A549 (cell line): ENCODE measurements at regions not wholly inside any gene's neighbourhood (a gene's known extent, or its start where the extent isn't known, plus 50 kb on each side); places are given as distances from the start of the nearest gene placed in this dataset.

Source experiments
- BHLHE40 ChIP-seq: IDR thresholded peaks from 2 replicates; pipeline ENCODE4 v1.6.1; 2012; ENCODE audit warnings: low read depth, low read length, inconsistent platforms
- EHF ChIP-seq: fragments of 250-450 bp; sonication (Bioruptor Pico); IDR thresholded peaks from 2 replicates; pipeline ENCODE4 v1.5.0; 2020; ENCODE audit warnings: mild to moderate bottlenecking
- JUN ChIP-seq, 2 experiments: fragments of >200 bp; sonication (Bioruptor Twin); formaldehyde crosslinking; IDR thresholded peaks; 2 replicates in 1 of 2; 3 replicates in 1 of 2; pipeline ENCODE4 v1.6.1; 2016 to 2017
- MAFK ChIP-seq: fragments of 450-650 bp; IDR thresholded peaks from 2 replicates; pipeline ENCODE4 v1.6.1; 2014; ENCODE audit not compliant: partially characterized antibody
- MAZ ChIP-seq: fragments of 150-350 bp; IDR thresholded peaks from 2 replicates; pipeline ENCODE4 v1.6.1; 2014; ENCODE audit warnings: antibody characterized with exemption, low read depth, low read length, borderline replicate concordance
- POLR2A ChIP-seq: IDR thresholded peaks from 2 replicates; pipeline ENCODE4 v1.6.1; 2012; ENCODE audit warnings: mild to moderate bottlenecking, low read length
- ZNF302 ChIP-seq: fragments of 250-450 bp; sonication (Bioruptor Pico); IDR thresholded peaks from 2 replicates; pipeline ENCODE4 v1.9.0; 2021; ENCODE audit warnings: inconsistent platforms, mild to moderate bottlenecking, moderate library complexity
- TF ChIP-seq, protein P1 (sequence below): fragments of 150-350 bp; IDR thresholded peaks from 2 replicates; pipeline ENCODE4 v1.6.1; 2014; ENCODE audit warnings: low read depth, mild to moderate bottlenecking, low read length
- TF ChIP-seq, protein P2 (sequence below): fragments of >200 bp; sonication (Bioruptor Twin); formaldehyde crosslinking; IDR thresholded peaks from 3 replicates; pipeline ENCODE4 v1.5.1; 2016

DNA sequence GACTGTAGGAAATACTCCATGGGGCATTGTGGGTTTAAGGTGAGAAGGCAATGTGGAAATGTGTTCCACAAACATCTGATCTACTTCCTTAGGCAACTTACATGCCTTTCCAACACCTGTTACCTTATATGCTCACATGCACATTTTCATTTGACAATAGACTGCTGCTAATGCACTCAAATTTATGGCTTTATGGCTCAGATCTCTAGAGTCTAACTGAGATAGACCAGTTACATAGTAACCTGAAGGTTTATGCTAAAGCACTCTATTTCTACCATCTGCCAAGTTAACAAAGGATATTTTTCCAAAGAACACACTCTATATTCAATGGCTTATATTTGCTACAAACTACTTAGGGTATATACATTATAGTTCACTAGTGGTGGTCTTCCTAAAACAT is 969.0 kb downstream of the TECRL start:
- TF ChIP-seq JUN (IDR thresholded peaks at IDR 0.05) = no peak
- TF ChIP-seq, protein P1, sequence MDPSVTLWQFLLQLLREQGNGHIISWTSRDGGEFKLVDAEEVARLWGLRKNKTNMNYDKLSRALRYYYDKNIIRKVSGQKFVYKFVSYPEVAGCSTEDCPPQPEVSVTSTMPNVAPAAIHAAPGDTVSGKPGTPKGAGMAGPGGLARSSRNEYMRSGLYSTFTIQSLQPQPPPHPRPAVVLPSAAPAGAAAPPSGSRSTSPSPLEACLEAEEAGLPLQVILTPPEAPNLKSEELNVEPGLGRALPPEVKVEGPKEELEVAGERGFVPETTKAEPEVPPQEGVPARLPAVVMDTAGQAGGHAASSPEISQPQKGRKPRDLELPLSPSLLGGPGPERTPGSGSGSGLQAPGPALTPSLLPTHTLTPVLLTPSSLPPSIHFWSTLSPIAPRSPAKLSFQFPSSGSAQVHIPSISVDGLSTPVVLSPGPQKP = no peak
- TF ChIP-seq MAFK = no peak
- TF ChIP-seq ZNF302 (CRISPR knock-in tag) = no peak
- no peak for TF ChIP-seq POLR2A
- no peak for TF ChIP-seq BHLHE40
- no peak for TF ChIP-seq EHF
- TF ChIP-seq, protein P2, sequence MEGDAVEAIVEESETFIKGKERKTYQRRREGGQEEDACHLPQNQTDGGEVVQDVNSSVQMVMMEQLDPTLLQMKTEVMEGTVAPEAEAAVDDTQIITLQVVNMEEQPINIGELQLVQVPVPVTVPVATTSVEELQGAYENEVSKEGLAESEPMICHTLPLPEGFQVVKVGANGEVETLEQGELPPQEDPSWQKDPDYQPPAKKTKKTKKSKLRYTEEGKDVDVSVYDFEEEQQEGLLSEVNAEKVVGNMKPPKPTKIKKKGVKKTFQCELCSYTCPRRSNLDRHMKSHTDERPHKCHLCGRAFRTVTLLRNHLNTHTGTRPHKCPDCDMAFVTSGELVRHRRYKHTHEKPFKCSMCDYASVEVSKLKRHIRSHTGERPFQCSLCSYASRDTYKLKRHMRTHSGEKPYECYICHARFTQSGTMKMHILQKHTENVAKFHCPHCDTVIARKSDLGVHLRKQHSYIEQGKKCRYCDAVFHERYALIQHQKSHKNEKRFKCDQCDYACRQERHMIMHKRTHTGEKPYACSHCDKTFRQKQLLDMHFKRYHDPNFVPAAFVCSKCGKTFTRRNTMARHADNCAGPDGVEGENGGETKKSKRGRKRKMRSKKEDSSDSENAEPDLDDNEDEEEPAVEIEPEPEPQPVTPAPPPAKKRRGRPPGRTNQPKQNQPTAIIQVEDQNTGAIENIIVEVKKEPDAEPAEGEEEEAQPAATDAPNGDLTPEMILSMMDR = no peak
- TF ChIP-seq MAZ = no peak
